RWPE1 (cell line): ENCODE measurements at regions not wholly inside any gene's neighbourhood (a gene's known extent, or its start where the extent isn't known, plus 50 kb on each side); places are given as distances from the start of the nearest gene placed in this dataset.

ENCODE experiments used
- CTCF ChIA-PET: fragments of 350-600 bp; sonication (Branson Sonifier 250); formaldehyde crosslinking; extraction: SDS; loops from one replicate; lab custom pipeline; 2021; lab: Yijun Ruan, JAX
- POLR2A ChIA-PET: fragments of 400-600 bp; formaldehyde crosslinking; extraction: SDS; loops from one replicate; lab custom pipeline; 2020; ENCODE audit warnings: antibody characterized with exemption; ENCODE audit not compliant: low non-redundant PET; lab: Yijun Ruan, JAX
- DNase-seq: peaks from one replicate; pipeline ENCODE4 v3.0.0; 2012; ENCODE audit warnings: low spot score
- H3K27ac ChIP-seq: fragments of 450-650 bp; 2 replicates; pipeline ENCODE4 v1.5.1; 2017
- TF ChIP-seq, protein P1 (sequence below): fragments of 450-650 bp; conservative IDR thresholded peaks from 2 replicates; pipeline ENCODE4 v1.5.1; 2017; ENCODE audit warnings: low read depth, mild to moderate bottlenecking

DNA sequence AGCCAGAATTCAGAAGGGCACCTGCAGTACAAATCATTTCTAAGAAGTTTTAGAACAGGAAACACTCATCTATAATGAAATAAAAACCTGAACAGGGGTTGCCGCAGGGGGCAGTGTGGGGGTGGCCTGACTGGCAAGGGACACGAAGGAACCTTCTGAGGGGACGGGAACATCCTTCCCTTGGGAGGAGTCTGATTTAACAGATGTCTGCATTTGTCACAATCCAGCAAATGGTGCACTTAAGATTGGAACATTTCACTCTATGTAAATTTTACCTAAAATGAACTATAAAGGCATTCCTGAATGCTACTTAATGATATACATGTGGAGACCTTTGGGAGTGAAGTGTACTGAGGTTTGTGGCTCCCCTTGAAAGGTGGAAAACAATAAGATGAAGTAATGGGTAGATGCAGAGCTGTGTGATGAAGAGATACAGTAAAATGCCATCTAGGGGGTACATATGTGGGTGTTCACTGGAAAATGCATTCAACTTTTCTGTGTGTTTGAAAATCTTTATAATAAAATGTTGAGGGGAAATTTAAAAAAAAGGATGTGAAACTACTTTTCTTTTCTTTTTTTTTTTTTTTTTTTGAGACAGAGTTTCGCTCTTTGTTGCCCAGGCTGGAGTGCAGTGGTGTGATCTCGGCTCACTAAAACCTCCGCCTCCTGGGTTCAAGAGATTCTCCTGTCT, 89.5 kb downstream of the SNX5 start:
- CTCF ChIA-PET, result no interaction called here

DNA sequence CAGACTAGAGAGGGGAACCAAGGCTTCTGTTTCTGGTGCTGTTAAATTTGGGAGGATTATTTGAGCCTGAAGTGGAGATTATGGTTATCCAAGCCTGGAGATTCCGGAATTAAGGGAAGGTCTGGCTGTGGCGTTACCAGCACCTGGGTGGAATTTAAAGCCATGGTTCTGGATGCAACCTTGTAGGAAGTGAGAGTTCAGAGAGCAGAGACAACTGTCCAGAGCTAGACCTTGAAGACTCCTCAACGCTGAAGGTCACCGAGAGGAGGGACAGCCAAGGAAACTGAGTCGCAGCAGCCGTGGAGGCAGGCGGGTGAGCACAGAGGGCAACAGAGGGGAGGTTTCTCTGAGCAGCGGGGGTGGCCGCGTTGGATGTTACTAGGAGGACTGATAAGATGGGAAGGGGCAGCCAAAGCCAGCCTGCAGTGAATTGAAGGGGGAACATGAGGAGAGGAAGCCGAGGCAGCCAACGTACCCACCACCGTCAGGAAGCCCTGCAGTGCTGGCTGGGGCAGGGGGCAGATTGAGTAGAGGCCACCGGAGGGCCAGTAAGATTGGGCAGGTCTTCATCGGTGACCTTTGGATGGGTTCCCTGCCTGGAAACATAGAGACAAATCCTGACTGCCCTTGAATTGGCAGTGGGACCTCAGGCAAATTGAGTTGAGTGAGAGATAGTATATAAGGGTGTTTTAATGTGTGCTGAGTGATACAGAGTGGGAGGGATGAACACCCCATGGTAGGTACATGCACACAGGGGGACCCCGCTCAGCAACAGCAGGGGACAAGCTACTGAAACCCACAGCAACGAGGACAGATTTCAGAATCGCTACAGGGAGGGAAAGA, 90.3 kb downstream of the SNX5 start:
- DNase-seq, result no peak
- POLR2A ChIA-PET, result interaction anchor here (0.7 kb wide), 1 partner anchor 11 kb away, joined by 4 read pairs; no protein-coding TSS in a partner anchor
- no peak overlapping the region for H3K27ac ChIP-seq
- TF ChIP-seq, protein P1, sequence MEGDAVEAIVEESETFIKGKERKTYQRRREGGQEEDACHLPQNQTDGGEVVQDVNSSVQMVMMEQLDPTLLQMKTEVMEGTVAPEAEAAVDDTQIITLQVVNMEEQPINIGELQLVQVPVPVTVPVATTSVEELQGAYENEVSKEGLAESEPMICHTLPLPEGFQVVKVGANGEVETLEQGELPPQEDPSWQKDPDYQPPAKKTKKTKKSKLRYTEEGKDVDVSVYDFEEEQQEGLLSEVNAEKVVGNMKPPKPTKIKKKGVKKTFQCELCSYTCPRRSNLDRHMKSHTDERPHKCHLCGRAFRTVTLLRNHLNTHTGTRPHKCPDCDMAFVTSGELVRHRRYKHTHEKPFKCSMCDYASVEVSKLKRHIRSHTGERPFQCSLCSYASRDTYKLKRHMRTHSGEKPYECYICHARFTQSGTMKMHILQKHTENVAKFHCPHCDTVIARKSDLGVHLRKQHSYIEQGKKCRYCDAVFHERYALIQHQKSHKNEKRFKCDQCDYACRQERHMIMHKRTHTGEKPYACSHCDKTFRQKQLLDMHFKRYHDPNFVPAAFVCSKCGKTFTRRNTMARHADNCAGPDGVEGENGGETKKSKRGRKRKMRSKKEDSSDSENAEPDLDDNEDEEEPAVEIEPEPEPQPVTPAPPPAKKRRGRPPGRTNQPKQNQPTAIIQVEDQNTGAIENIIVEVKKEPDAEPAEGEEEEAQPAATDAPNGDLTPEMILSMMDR, result no peak
- CTCF ChIA-PET, result interaction anchor here (0.6 kb wide), 2 partner anchors 93 to 1871 kb away, joined by 3 to 5 read pairs; no protein-coding TSS in a partner anchor

More for the DNA sequence above, 89.5 kb downstream of the SNX5 start:
- DNase-seq, result no peak
- no peak overlapping the region for H3K27ac ChIP-seq
- POLR2A ChIA-PET, result no interaction called here
- TF ChIP-seq, protein P1, result no peak

DNA sequence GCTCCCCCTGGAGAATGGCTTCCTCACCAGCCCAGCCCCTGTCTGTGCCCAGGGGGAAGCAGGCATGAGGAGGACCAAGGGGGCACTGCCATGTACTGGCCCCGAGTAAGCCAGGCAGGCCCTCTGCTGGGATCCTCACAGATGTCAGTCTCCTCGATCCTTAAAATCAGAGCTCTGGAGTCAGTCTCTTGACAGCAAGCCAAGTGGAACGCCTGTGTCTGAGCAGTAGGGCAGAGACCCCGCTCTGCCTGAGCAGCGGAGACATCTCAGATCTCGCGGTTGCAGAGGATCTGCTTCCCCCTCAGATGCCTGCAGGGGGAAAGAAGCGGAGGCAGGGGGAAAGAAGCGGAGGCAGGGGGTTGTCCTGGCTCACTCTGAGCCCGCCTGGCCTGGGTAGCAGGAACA, 92.6 kb downstream of the SNX5 start:
- CTCF ChIA-PET, result no interaction called here
- POLR2A ChIA-PET, result interaction anchor here (0.6 kb wide), 1 partner anchor 22 kb away, joined by 3 read pairs; no protein-coding TSS in a partner anchor
- no peak for DNase-seq
- TF ChIP-seq, protein P1, result no peak
- H3K27ac ChIP-seq, result peak overlapping the region; percentile 77

DNA sequence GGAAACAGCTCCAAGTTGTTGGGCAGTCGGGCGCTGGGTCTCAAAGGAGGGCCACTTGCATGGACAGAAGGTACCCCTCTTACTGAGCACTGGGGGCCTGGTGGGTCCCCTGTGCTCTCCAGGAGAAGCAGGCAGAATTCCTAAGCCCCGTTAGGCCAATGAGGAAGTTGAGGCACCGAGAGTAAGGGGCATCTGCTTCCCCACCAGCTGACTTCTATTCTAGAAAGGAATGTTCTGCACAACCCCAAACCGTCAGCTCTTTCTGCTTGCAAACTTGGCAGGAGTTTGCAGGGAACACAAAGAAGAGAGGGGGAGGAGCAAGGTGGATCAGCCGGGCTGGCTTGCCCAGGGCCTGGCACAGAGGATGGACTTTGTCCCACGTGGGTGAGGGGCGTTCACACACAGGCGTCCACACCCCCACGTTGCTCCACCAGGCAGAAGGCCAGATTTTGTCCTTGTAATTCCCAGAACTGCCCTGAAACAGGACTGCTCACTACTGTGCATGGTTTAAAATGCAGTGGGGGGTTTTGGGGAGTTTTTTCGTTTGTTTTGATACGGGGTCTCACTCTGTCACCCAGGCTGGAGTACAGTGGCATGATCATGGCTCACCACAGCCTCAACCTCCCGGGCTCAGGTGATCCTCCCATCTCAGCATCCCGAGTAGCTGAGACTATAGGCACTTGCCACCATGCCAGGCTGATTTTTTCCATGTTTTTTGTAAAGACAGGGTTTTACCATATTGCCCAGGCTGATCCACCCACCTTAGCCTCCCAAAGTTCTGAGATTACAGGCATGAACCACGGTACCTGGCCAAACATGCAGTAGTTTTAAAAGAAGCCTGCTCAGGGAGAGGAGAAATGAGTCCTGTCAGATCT, 93.3 kb downstream of the SNX5 start:
- TF ChIP-seq, protein P1, result no peak
- DNase-seq, result peak; percentile 35
- ChIA-PET POLR2A (interaction anchor here (0.6 kb wide), 1 partner anchor 21 kb away, joined by 3 read pairs; no protein-coding TSS in a partner anchor), CTCF (interaction anchor here (0.7 kb wide), 2 partner anchors 22 to 192 kb away, joined by 3 read pairs; no protein-coding TSS in a partner anchor)
- peak overlapping the region; percentile 77 for H3K27ac ChIP-seq

DNA sequence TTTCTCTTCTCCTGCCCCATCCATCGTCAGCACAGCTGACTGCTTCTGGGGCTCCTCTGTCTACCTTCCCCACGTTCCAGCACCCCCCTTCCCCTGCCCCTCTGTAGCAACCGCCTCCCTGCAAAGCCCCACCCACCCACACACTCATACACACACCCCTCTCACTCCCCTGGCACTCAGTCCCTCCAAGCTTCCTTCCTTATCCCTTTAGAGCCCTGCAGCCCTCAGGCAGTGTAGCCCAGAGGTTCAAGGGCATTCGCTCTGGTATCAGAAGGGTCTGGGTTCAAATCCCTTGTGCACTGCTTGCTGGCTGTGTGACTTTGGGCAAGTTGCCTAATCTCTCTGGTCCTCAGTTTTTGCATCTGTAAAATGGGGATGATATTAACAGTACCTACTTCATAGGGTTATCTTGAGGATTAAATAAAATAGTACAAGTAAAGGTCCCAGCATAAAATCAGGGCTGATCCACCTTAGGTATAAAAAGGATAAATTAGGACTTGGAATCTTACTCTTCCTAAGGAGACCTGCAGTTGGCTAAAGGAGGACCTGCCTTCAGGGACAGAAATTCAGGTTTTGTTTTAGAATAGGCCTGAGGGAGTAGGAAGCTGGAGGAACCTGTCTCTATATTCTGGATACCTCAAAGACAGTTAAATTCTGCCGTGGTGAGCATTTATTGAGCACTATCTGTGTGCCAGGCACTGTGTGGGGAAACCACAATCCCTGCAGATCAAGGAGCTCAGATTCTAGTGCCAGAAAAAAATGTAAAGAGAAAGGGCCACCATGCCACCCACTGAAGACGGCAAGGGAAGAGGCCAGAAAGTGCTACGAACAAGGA, 94.1 kb downstream of the SNX5 start:
- DNase-seq, result no peak
- CTCF ChIA-PET, result interaction anchor here (0.7 kb wide), 2 partner anchors 23 to 191 kb away, joined by 3 read pairs; no protein-coding TSS in a partner anchor
- TF ChIP-seq, protein P1, result no peak
- POLR2A ChIA-PET, result no interaction called here
- H3K27ac ChIP-seq, result peak overlapping the region; percentile 77
